ENCODE measurements at regions not wholly inside any gene's neighbourhood (a gene's known extent, or its start where the extent isn't known, plus 50 kb on each side); places are given as distances from the start of the nearest gene placed in this dataset.

- ATAC-seq (no peak), DNase-seq (ENCODE audit: low spot score in 2 of 2) (no peak)
- Mint-ChIP-seq H3K9me3 (no peaks in the 10 kb centered on the region), H3K27ac (no peak overlapping the region), H3K36me3 (no peaks in the 10 kb centered on the region)
Measured at GRCh38 chr2:65864619-65865018, 432.2 kb upstream of the SPRED2 start.

GRCh38 chr2:65863713-65864112, 431.3 kb upstream of the SPRED2 start:
- H3K36me3 Mint-ChIP-seq = no peaks in the 10 kb centered on the region
- H3K9me3 Mint-ChIP-seq = no peaks in the 10 kb centered on the region
- DNase-seq (ENCODE audit: low spot score in 2 of 2) = no peak
- no peak overlapping the region for H3K27ac Mint-ChIP-seq
- no peak for ATAC-seq

GRCh38 chr2:65856928-65857327, 424.5 kb upstream of the SPRED2 start:
- ATAC-seq (no peak), DNase-seq (ENCODE audit: low spot score in 2 of 2) (no peak)
- H3K36me3 Mint-ChIP-seq = no peaks in the 10 kb centered on the region
- H3K9me3 Mint-ChIP-seq = no peaks in the 10 kb centered on the region
- no peak overlapping the region for H3K27ac Mint-ChIP-seq

GRCh38 chr2:65856423-65856822, 424.0 kb upstream of the SPRED2 start:
- DNase-seq (ENCODE audit: low spot score in 2 of 2) (no peak), ATAC-seq (no peak)
- Mint-ChIP-seq H3K27ac (no peak overlapping the region), H3K9me3 (no peaks in the 10 kb centered on the region), H3K36me3 (no peaks in the 10 kb centered on the region)

GRCh38 chr2:65850695-65851094, 418.3 kb upstream of the SPRED2 start:
- no peak for DNase-seq (ENCODE audit: low spot score in 2 of 2)
- H3K27ac Mint-ChIP-seq = no peak overlapping the region
- no peaks in the 10 kb centered on the region for H3K9me3 Mint-ChIP-seq
- no peak for ATAC-seq
- H3K36me3 Mint-ChIP-seq = no peaks in the 10 kb centered on the region

- H3K36me3 Mint-ChIP-seq = no peaks in the 10 kb centered on the region
- ATAC-seq = no peak
- DNase-seq (ENCODE audit: low spot score in 2 of 2) = no peak
- no peak overlapping the region for H3K27ac Mint-ChIP-seq
- no peaks in the 10 kb centered on the region for H3K9me3 Mint-ChIP-seq
Measured at GRCh38 chr2:65846989-65847678, 414.7 kb upstream of the SPRED2 start.

- no peak for DNase-seq (ENCODE audit: low spot score in 2 of 2)
- Mint-ChIP-seq H3K27ac (no peak overlapping the region), H3K36me3 (no peaks in the 10 kb centered on the region), H3K9me3 (no peaks in the 10 kb centered on the region)
- ATAC-seq = no peak
Measured at GRCh38 chr2:65845442-65846182, 413.2 kb upstream of the SPRED2 start.

- no peaks in the 10 kb centered on the region for H3K9me3 Mint-ChIP-seq
- no peak overlapping the region for H3K27ac Mint-ChIP-seq
- DNase-seq (ENCODE audit: low spot score in 2 of 2) = no peak
- ATAC-seq = peak in 1 of 2 donors; percentile 34
- H3K36me3 Mint-ChIP-seq = no peaks in the 10 kb centered on the region
Measured at GRCh38 chr2:65842104-65842503, 409.7 kb upstream of the SPRED2 start.

GRCh38 chr2:65835975-65836549, 403.7 kb upstream of the SPRED2 start:
- Mint-ChIP-seq H3K27ac (no peak overlapping the region), H3K9me3 (peaks cover 0 to 4% of the 10 kb centered on the region in 2 donors), H3K36me3 (no peaks in the 10 kb centered on the region)
- DNase-seq (ENCODE audit: low spot score in 2 of 2) = no peak
- ATAC-seq = no peak

GRCh38 chr2:65834771-65835475, 402.5 kb upstream of the SPRED2 start:
- H3K9me3 Mint-ChIP-seq = peaks cover 0 to 4% of the 10 kb centered on the region in 2 donors
- DNase-seq (ENCODE audit: low spot score in 2 of 2) = no peak
- H3K27ac Mint-ChIP-seq = no peak overlapping the region
- no peak for ATAC-seq
- H3K36me3 Mint-ChIP-seq = no peaks in the 10 kb centered on the region

- Mint-ChIP-seq H3K27ac (no peak overlapping the region), H3K36me3 (no peaks in the 10 kb centered on the region), H3K9me3 (peaks cover 0 to 4% of the 10 kb centered on the region in 2 donors)
- DNase-seq (ENCODE audit: low spot score in 2 of 2) = no peak
- ATAC-seq = no peak
Measured at GRCh38 chr2:65834062-65834461, 401.7 kb upstream of the SPRED2 start.

GRCh38 chr2:65831509-65831908, 399.1 kb upstream of the SPRED2 start:
- H3K9me3 Mint-ChIP-seq = peaks cover 0 to 4% of the 10 kb centered on the region in 2 donors
- no peak for ATAC-seq
- H3K27ac Mint-ChIP-seq = no peak overlapping the region
- no peaks in the 10 kb centered on the region for H3K36me3 Mint-ChIP-seq
- DNase-seq (ENCODE audit: low spot score in 2 of 2) = no peak

- Mint-ChIP-seq H3K9me3 (no peaks in the 10 kb centered on the region), H3K36me3 (no peaks in the 10 kb centered on the region), H3K27ac (no peak overlapping the region)
- ATAC-seq (no peak), DNase-seq (ENCODE audit: low spot score in 2 of 2) (no peak)
Measured at GRCh38 chr2:65826567-65826966, 394.2 kb upstream of the SPRED2 start.

- Mint-ChIP-seq H3K9me3 (no peaks in the 10 kb centered on the region), H3K27ac (no peak overlapping the region), H3K36me3 (no peaks in the 10 kb centered on the region)
- ATAC-seq (no peak), DNase-seq (ENCODE audit: low spot score in 2 of 2) (no peak)
Measured at GRCh38 chr2:65823511-65823910, 391.1 kb upstream of the SPRED2 start.

- DNase-seq (ENCODE audit: low spot score in 2 of 2) (no peak), ATAC-seq (no peak)
- no peaks in the 10 kb centered on the region for H3K9me3 Mint-ChIP-seq
- H3K36me3 Mint-ChIP-seq = no peaks in the 10 kb centered on the region
- no peak overlapping the region for H3K27ac Mint-ChIP-seq
Measured at GRCh38 chr2:65820454-65820853, 388.1 kb upstream of the SPRED2 start.

- no peak for DNase-seq (ENCODE audit: low spot score in 2 of 2)
- ATAC-seq = no peak
- H3K9me3 Mint-ChIP-seq = no peaks in the 10 kb centered on the region
- H3K27ac Mint-ChIP-seq = no peak overlapping the region
- H3K36me3 Mint-ChIP-seq = no peaks in the 10 kb centered on the region
Measured at GRCh38 chr2:65819963-65820362, 387.6 kb upstream of the SPRED2 start.

- DNase-seq (ENCODE audit: low spot score in 2 of 2) (no peak), ATAC-seq (no peak)
- Mint-ChIP-seq H3K36me3 (no peaks in the 10 kb centered on the region), H3K9me3 (no peaks in the 10 kb centered on the region), H3K27ac (no peak overlapping the region)
Measured at GRCh38 chr2:65818873-65819451, 386.6 kb upstream of the SPRED2 start.

Data from activated naive CD4-positive, alpha-beta T cell treated with anti-CD3 and anti-CD28 coated beads, Interleukin-2, amount 50 U/mL, for 72 hours (primary cell).